CD4-positive, alpha-beta T cell (primary cell): ENCODE measurements at regions not wholly inside any gene's neighbourhood (a gene's known extent, or its start where the extent isn't known, plus 50 kb on each side); places are given as distances from the start of the nearest gene placed in this dataset.

ENCODE experiments used
- ATAC-seq: fragments of 200-7000 bp; cut with Tn5 transposase; one replicate; pipeline ENCODE4 v1.10.0; 2022; ENCODE audit warnings: mild to moderate bottlenecking; ENCODE audit not compliant: poor library complexity
- CTCF ChIA-PET: fragments of 350-600 bp; sonication (Branson Sonifier 250); formaldehyde crosslinking; loops from one replicate; lab custom pipeline; 2021; ENCODE audit warnings: antibody characterized with exemption, inconsistent platforms; lab: Charles Lee
- POLR2A ChIA-PET: fragments of 350-600 bp; sonication (Branson Sonifier 250); formaldehyde crosslinking; loops from one replicate; lab custom pipeline; 2021; ENCODE audit warnings: antibody characterized with exemption, inconsistent platforms; lab: Charles Lee
- DNase-seq, 14 experiments: peaks; one replicate each; pipeline ENCODE4 v3.0.0-alpha.2; 2013 to 2020; ENCODE audit warnings: mixed read lengths in 2 of 14
- H3K27ac ChIP-seq, 2 donors: one replicate each; pipeline versions ENCODE4 v1.5.1 to v1.7.0; 2013; ENCODE audit warnings: low read length in 2 of 2, low read depth in 1 of 2, mild to moderate bottlenecking in 1 of 2
- H3K27me3 ChIP-seq, 2 experiments: 1 replicate in 1 of 2; 2 replicates in 1 of 2; pipeline versions ENCODE4 v1.6.1 to v1.7.0; 2013; ENCODE audit warnings: low read length in 2 of 2, control low read depth in 1 of 2, mild to moderate bottlenecking in 1 of 2, moderate library complexity in 1 of 2; ENCODE audit not compliant: insufficient read depth in 2 of 2, control insufficient read depth in 1 of 2
- H3K36me3 ChIP-seq: one replicate; pipeline ENCODE4 v1.6.1; 2013; ENCODE audit warnings: low read length, control low read depth; ENCODE audit not compliant: insufficient read depth
- H3K4me1 ChIP-seq: one replicate; pipeline ENCODE4 v1.6.1; 2013; ENCODE audit warnings: low read length, control low read depth; ENCODE audit not compliant: insufficient read depth
- H3K4me3 ChIP-seq: one replicate; pipeline ENCODE4 v1.5.1; 2013; ENCODE audit warnings: mild to moderate bottlenecking, low read length, moderate library complexity
- H3K9me3 ChIP-seq, 2 experiments: 1 replicate in 1 of 2; 2 replicates in 1 of 2; pipeline versions ENCODE4 v1.6.1 to v1.7.0; 2013; ENCODE audit warnings: low read length in 2 of 2, mild to moderate bottlenecking in 2 of 2, control low read depth in 1 of 2, moderate library complexity in 1 of 2; ENCODE audit not compliant: control insufficient read depth in 1 of 2, insufficient read depth in 1 of 2
- H3K27ac Mint-ChIP-seq: one replicate; pipeline ENCODE4 v1.8.0; 2020; ENCODE audit warnings: mixed read lengths
- H3K27me3 Mint-ChIP-seq: one replicate; pipeline ENCODE4 v1.8.0; 2021; ENCODE audit warnings: mixed read lengths
- H3K36me3 Mint-ChIP-seq: one replicate; pipeline ENCODE4 v1.8.0; 2021; ENCODE audit warnings: low read depth, mixed read lengths
- H3K4me1 Mint-ChIP-seq: one replicate; pipeline ENCODE4 v1.8.0; 2021; ENCODE audit warnings: low read depth, mixed read lengths
- H3K4me3 Mint-ChIP-seq: one replicate; pipeline ENCODE4 v1.8.0; 2020; ENCODE audit warnings: mild to moderate bottlenecking, mixed read lengths
- H3K9me3 Mint-ChIP-seq: one replicate; pipeline ENCODE4 v1.8.0; 2020; ENCODE audit warnings: mixed read lengths
- intact Hi-C, 2 experiments: fragments of 100-400 bp; cut with DNase I in 1 of 2; cut with micrococcal nuclease in 1 of 2; formaldehyde crosslinking; loops; one replicate each; pipeline versions ENCODE4 v1.15.1 to v1.9.0; 2023 to 2025; cut with DNase I, micrococcal nuclease
- TF ChIP-seq, protein P1 (sequence below): fragments of 200-600 bp; IDR thresholded peaks from one replicate; pipeline ENCODE4 v1.8.0; 2022; ENCODE audit warnings: antibody characterized with exemption, mild to moderate bottlenecking

DNA sequence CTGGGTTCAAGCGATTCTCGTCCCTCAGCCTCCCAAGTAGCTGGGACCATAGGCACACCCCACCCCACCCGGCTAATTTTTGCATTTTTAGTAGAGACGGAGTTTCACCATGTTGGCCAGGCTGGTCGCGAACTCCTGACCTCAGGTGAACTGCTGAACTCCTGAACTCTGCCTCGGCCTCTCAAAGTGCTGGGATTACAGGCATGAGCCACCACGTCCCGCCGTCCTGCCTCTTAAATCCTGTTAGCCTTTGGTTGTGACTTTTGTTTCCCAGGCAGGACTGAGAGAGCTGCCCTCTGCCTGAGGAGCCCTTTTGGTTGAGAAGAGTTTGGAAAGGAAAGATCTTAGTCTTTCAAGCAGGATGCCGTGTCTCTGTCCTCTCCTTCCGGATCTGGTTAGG is 59.3 kb upstream of the C1orf174 start:
- ATAC-seq (no peak), DNase-seq (no peak)
- H3K4me1 Mint-ChIP-seq: no peaks in the 10 kb centered on the region
- CTCF ChIA-PET: no interaction called here
- H3K27me3 ChIP-seq: no peaks in the 10 kb centered on the region
- H3K4me3 ChIP-seq: no peak overlapping the region
- H3K4me3 Mint-ChIP-seq: no peak overlapping the region
- H3K9me3 ChIP-seq: no peaks in the 10 kb centered on the region
- intact Hi-C loops: no loop called here
- TF ChIP-seq, protein P1, sequence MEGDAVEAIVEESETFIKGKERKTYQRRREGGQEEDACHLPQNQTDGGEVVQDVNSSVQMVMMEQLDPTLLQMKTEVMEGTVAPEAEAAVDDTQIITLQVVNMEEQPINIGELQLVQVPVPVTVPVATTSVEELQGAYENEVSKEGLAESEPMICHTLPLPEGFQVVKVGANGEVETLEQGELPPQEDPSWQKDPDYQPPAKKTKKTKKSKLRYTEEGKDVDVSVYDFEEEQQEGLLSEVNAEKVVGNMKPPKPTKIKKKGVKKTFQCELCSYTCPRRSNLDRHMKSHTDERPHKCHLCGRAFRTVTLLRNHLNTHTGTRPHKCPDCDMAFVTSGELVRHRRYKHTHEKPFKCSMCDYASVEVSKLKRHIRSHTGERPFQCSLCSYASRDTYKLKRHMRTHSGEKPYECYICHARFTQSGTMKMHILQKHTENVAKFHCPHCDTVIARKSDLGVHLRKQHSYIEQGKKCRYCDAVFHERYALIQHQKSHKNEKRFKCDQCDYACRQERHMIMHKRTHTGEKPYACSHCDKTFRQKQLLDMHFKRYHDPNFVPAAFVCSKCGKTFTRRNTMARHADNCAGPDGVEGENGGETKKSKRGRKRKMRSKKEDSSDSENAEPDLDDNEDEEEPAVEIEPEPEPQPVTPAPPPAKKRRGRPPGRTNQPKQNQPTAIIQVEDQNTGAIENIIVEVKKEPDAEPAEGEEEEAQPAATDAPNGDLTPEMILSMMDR: no peak
- H3K36me3 Mint-ChIP-seq: no peaks in the 10 kb centered on the region
- H3K27ac Mint-ChIP-seq: no peak overlapping the region
- POLR2A ChIA-PET: no interaction called here
- H3K36me3 ChIP-seq: no peaks in the 10 kb centered on the region
- H3K27me3 Mint-ChIP-seq: peaks cover 19% of the 10 kb centered on the region
- H3K4me1 ChIP-seq: no peaks in the 10 kb centered on the region
- no peaks in the 10 kb centered on the region for H3K9me3 Mint-ChIP-seq
- H3K27ac ChIP-seq: no peak overlapping the region

DNA sequence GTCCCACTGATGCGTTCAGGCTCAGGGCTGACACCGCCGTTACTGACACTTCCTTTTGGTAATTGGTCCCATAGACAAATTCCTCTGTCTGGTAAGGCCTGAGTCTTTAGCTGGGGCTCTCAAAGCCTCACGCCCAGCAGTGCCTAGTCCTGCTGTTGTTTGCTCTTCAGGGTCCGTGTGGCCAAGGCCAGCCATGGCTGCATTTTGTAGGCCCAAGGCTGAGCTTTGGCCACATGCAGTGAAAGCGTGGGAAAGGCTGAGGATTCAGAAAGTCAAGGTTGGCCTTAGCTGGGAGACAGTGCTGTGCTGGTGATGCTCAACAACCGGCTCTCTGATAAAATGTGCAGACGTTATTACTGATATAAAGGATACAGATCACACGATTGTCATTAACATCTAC is 63.5 kb upstream of the C1orf174 start:
- peaks cover 2% of the 10 kb centered on the region for H3K9me3 Mint-ChIP-seq
- Histone ChIP-seq H3K36me3 (no peaks in the 10 kb centered on the region), H3K27ac (no peak overlapping the region), H3K4me1 (no peaks in the 10 kb centered on the region), H3K9me3 (peaks cover 0 to 13% of the 10 kb centered on the region in 2 experiments), H3K27me3 (no peaks in the 10 kb centered on the region), H3K4me3 (no peak overlapping the region)
- no peaks in the 10 kb centered on the region for H3K36me3 Mint-ChIP-seq
- intact Hi-C loops: no loop called here
- H3K4me1 Mint-ChIP-seq: no peaks in the 10 kb centered on the region
- TF ChIP-seq, protein P1: no peak
- no peak overlapping the region for H3K27ac Mint-ChIP-seq
- H3K27me3 Mint-ChIP-seq: peaks cover 17% of the 10 kb centered on the region
- ChIA-PET POLR2A (no interaction called here), CTCF (no interaction called here)
- no peak for ATAC-seq
- DNase-seq: no peak
- no peak overlapping the region for H3K4me3 Mint-ChIP-seq

DNA sequence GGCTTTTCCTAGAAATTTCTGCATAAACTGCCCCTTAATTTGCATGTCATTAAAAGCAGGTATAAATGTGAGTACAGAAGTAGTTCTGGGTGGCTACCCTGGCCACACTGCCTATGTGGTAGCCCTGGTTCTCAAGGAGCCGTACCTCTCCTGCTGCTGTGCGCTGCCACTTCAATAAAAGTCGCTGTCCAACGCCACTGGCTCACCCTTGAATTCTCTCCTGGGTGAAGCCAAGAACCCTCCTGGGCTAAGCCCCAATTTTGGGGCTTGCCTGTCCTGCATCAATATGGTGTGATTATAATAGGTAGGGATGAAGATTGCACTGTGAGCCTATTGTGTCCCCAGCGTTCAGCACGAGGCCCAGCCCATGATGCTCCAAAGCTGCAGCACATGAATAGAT is 65.6 kb upstream of the C1orf174 start:
- Histone ChIP-seq H3K4me3 (no peak overlapping the region), H3K27ac (no peak overlapping the region), H3K27me3 (no peaks in the 10 kb centered on the region), H3K9me3 (peaks cover 0 to 13% of the 10 kb centered on the region in 2 experiments), H3K4me1 (no peaks in the 10 kb centered on the region), H3K36me3 (no peaks in the 10 kb centered on the region)
- H3K27ac Mint-ChIP-seq: no peak overlapping the region
- no peak overlapping the region for H3K4me3 Mint-ChIP-seq
- H3K36me3 Mint-ChIP-seq: no peaks in the 10 kb centered on the region
- POLR2A ChIA-PET: no interaction called here
- intact Hi-C loops: no loop called here
- TF ChIP-seq, protein P1: no peak
- H3K9me3 Mint-ChIP-seq: peaks cover 2% of the 10 kb centered on the region
- H3K4me1 Mint-ChIP-seq: no peaks in the 10 kb centered on the region
- ATAC-seq (no peak), DNase-seq (no peak)
- H3K27me3 Mint-ChIP-seq: peaks cover 24% of the 10 kb centered on the region
- CTCF ChIA-PET: no interaction called here
